Ishikawa (cell line): ENCODE measurements at regions not wholly inside any gene's neighbourhood (a gene's known extent, or its start where the extent isn't known, plus 50 kb on each side); places are given as distances from the start of the nearest gene placed in this dataset.

Experiments
- CEBPB ChIP-seq: IDR thresholded peaks from 2 replicates; pipeline ENCODE4 v1.6.1; 2012
- CREB1 ChIP-seq: IDR thresholded peaks from 2 replicates; pipeline ENCODE4 v1.6.1; 2012; ENCODE audit warnings: low read depth
- EGR1 ChIP-seq: IDR thresholded peaks from 2 replicates; pipeline ENCODE4 v1.6.1; 2012
- EP300 ChIP-seq: IDR thresholded peaks from 2 replicates; pipeline ENCODE4 v1.6.1; 2012; ENCODE audit warnings: borderline replicate concordance
- FOXM1 ChIP-seq: IDR thresholded peaks from 2 replicates; pipeline ENCODE4 v1.6.1; 2012; ENCODE audit warnings: low read depth, borderline replicate concordance
- NFIC ChIP-seq: IDR thresholded peaks from 2 replicates; pipeline ENCODE4 v1.6.1; 2012
- RAD21 ChIP-seq: IDR thresholded peaks from 2 replicates; pipeline ENCODE4 v1.6.1; 2012; ENCODE audit warnings: low read depth
- TAF1 ChIP-seq: IDR thresholded peaks from 2 replicates; pipeline ENCODE4 v1.6.1; 2012; ENCODE audit warnings: low read depth, mild to moderate bottlenecking
- TCF12 ChIP-seq: IDR thresholded peaks from 2 replicates; pipeline ENCODE4 v1.6.1; 2012; ENCODE audit warnings: low read depth
- TEAD4 ChIP-seq: IDR thresholded peaks from 2 replicates; pipeline ENCODE4 v1.6.1; 2012
- YY1 ChIP-seq: IDR thresholded peaks from 2 replicates; pipeline ENCODE4 v1.6.1; 2012; ENCODE audit warnings: low read depth
- ZBTB7A ChIP-seq: IDR thresholded peaks from 2 replicates; pipeline ENCODE4 v1.6.1; 2012; ENCODE audit warnings: low read depth
- TF ChIP-seq, protein P1 (sequence below): IDR thresholded peaks from 2 replicates; pipeline ENCODE4 v1.6.1; 2012; ENCODE audit warnings: low read depth, mild to moderate bottlenecking
- TF ChIP-seq, protein P2 (sequence below): IDR thresholded peaks from 2 replicates; pipeline ENCODE4 v1.6.1; 2012
- TF ChIP-seq, protein P3 (sequence below): IDR thresholded peaks from 2 replicates; pipeline ENCODE4 v1.6.1; 2012

DNA sequence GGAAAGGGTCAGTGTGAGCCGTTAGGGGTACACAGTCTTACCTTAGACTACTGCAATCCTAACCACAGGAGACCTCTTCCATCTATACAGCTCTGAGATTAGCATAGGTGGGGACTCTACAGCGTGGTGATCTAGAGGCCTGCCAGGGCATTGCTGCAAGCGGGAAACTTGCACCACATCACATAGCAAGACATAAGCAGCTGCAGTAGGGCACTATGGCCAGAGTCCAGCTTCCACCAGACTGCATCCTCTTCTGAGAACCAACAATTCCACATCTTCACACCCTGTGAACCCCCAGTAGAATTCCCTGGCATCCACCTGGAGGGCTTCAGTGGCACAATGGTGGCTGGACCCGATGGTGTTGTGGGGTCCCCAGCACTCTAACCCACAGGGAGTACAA lies 1564.3 kb upstream of the PRR20A start:
- TF ChIP-seq ZBTB7A (no peak), FOXM1 (no peak), NFIC (no peak), TEAD4 (no peak), TAF1 (no peak), RAD21 (no peak), EP300 (no peak), EGR1 (no peak)
- TF ChIP-seq, protein P1, sequence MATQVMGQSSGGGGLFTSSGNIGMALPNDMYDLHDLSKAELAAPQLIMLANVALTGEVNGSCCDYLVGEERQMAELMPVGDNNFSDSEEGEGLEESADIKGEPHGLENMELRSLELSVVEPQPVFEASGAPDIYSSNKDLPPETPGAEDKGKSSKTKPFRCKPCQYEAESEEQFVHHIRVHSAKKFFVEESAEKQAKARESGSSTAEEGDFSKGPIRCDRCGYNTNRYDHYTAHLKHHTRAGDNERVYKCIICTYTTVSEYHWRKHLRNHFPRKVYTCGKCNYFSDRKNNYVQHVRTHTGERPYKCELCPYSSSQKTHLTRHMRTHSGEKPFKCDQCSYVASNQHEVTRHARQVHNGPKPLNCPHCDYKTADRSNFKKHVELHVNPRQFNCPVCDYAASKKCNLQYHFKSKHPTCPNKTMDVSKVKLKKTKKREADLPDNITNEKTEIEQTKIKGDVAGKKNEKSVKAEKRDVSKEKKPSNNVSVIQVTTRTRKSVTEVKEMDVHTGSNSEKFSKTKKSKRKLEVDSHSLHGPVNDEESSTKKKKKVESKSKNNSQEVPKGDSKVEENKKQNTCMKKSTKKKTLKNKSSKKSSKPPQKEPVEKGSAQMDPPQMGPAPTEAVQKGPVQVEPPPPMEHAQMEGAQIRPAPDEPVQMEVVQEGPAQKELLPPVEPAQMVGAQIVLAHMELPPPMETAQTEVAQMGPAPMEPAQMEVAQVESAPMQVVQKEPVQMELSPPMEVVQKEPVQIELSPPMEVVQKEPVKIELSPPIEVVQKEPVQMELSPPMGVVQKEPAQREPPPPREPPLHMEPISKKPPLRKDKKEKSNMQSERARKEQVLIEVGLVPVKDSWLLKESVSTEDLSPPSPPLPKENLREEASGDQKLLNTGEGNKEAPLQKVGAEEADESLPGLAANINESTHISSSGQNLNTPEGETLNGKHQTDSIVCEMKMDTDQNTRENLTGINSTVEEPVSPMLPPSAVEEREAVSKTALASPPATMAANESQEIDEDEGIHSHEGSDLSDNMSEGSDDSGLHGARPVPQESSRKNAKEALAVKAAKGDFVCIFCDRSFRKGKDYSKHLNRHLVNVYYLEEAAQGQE: no peak

DNA sequence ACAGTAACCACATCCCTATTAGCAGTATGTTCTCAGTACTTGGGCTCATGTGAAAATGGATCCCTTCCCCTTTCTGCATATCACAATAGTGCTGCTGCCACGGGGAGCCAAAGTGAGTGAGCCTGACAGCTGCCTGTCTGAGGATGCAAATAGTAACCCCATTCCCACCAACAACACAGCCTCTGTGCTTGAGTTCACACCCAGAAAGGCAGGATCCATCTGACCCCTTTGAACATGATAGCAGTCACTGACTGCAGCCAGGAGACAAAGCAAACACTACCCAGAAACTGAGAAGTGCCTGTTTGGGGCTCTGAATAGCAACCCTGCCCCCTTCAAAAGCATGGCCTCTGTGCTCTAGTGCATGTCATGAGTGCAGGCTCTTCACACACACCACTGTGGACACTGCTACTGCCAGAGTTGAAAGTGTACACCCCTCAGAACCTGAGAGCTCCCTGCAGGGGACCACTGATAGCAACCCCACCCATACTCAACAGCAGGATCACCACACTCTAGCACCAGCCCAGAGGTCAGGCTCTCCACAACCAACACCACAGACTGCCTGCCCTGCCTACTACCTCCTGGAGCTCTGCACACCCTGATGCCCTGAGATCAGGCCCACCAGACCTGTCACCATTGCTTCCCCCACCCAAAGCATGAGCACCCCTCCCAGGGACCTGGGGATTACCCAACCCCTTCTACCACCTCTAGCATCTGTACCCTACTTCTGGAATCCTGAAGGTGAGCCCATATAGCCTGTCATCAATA lies 1563.5 kb upstream of the PRR20A start:
- TF ChIP-seq ZBTB7A (no peak), CREB1 (no peak), EP300 (no peak), FOXM1 (no peak), TAF1 (no peak), NFIC (no peak), CEBPB (no peak), TCF12 (no peak), YY1 (no peak)
- TF ChIP-seq, protein P1: no peak

DNA sequence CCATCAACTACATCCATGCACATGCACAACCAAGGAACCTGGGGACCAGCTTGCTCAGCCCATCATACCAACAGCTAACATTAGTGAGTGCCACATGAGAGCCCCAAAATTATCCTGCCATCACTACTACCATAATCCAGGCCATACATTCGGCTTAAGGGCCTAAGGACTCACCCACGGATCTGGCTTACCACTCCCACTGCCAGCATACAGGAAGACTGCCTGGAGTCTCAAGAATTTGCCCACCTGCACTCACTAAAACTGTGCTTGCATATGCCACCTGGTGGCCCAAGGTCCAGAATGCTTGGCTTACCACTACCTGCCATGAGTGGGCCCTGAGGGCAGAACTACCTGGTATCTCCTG lies 1562.9 kb upstream of the PRR20A start:
- TF ChIP-seq NFIC: no peak
- TF ChIP-seq CREB1: no peak

DNA sequence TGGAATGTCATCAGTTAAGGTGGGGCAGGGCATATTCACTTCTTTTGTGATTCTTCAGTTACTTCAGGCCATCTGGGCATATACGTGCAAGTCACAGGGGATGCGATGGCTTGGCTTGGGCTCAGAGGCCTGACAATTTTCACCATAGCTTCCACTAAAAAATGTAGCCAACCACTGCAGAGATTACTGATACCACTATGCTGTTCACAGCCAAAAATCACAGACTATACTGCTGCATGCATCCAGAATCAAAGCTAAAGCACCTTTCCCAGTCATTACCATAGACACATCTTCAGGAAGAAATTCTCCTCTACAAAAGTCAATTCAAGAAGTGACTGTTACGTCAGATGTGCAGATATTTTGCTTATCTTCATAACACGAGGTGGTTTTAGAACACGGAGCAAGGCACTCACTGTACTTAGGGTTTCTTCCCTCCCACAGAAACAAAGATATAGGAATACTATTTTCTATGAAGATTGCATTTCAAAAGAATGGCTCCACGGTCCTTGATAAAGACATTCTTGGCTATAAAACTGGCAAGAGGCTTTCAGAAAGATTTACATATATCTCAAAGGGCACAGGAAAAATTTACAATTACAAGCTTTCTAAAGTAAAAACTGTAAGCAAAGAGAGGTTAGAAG lies 1556.6 kb upstream of the PRR20A start:
- TF ChIP-seq ZBTB7A: no peak
- no peak for TF ChIP-seq EGR1
- no peak for TF ChIP-seq EP300
- TF ChIP-seq, protein P2, sequence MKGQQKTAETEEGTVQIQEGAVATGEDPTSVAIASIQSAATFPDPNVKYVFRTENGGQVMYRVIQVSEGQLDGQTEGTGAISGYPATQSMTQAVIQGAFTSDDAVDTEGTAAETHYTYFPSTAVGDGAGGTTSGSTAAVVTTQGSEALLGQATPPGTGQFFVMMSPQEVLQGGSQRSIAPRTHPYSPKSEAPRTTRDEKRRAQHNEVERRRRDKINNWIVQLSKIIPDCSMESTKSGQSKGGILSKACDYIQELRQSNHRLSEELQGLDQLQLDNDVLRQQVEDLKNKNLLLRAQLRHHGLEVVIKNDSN: no peak
- TF ChIP-seq, protein P1: no peak
- TF ChIP-seq, protein P3, sequence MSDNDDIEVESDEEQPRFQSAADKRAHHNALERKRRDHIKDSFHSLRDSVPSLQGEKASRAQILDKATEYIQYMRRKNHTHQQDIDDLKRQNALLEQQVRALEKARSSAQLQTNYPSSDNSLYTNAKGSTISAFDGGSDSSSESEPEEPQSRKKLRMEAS: no peak
- no peak for TF ChIP-seq TCF12
- no peak for TF ChIP-seq NFIC
- TF ChIP-seq FOXM1: no peak
- no peak for TF ChIP-seq TEAD4
- no peak for TF ChIP-seq RAD21
- no peak for TF ChIP-seq CREB1
- no peak for TF ChIP-seq YY1

DNA sequence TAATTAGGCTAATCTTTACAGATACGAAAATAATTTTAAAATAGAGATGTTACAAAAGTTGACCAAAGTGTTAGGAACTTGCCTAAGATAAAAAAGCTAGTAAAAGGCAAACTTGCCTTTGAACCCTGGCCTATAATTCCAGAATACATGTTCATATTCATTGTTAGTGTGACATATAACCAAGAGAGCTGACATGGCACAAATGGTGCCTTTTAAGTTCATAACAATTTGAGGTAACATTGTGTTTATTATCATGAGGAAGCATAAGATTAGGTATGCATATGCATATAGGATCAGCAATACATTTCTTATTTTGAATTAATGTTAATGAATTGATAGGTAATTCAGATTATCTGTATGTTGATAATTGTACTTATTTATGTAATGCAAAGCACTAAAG lies 1537.9 kb upstream of the PRR20A start:
- TF ChIP-seq TAF1 (no peak), NFIC (no peak), EP300 (no peak), CREB1 (no peak)
- TF ChIP-seq, protein P1: no peak
